IMR-90 (cell line): ENCODE measurements at regions not wholly inside any gene's neighbourhood (a gene's known extent, or its start where the extent isn't known, plus 50 kb on each side); places are given as distances from the start of the nearest gene placed in this dataset.

ENCODE experiments used
- ATAC-seq: fragments of 200-7000 bp; cut with Tn5 transposase; 2 replicates; pipeline ENCODE4 v1.9.1; 2020; ENCODE audit warnings: low read depth, mild to moderate bottlenecking, moderate library complexity
- BruUV-seq: library from RNA; stranded (reverse); fragments of 400-500 nt; replicated peaks from 2 replicates; lab custom pipeline; 2021; lab: Mats Ljungman, UMichigan
- CTCF ChIA-PET: fragments of 300-600 bp; formaldehyde crosslinking; extraction: SDS; loops from one replicate; lab custom pipeline; 2021; ENCODE audit warnings: antibody characterized with exemption; lab: Yijun Ruan, JAX
- POLR2A ChIA-PET: fragments of 300-600 bp; sonication (Branson Sonifier 250); formaldehyde crosslinking; loops from one replicate; lab custom pipeline; 2022; ENCODE audit warnings: antibody characterized with exemption; ENCODE audit not compliant: unreplicated experiment; lab: Charles Lee
- DNase-seq: peaks from one replicate; pipeline ENCODE4 v3.0.0; 2013
- H2AFZ ChIP-seq: replicated peaks from 2 replicates; pipeline ENCODE3; 2013; ENCODE audit warnings: low read length, mild to moderate bottlenecking; ENCODE audit not compliant: poor library complexity
- H2AK5ac ChIP-seq: 2 replicates; pipeline ENCODE4 v1.6.1; 2013; ENCODE audit warnings: low read depth, low read length, inconsistent platforms
- H2AK9ac ChIP-seq: replicated peaks from 2 replicates; pipeline ENCODE3; 2013; ENCODE audit warnings: mild to moderate bottlenecking, low read depth, low read length, moderate library complexity; ENCODE audit not compliant: poor library complexity
- H2BK120ac ChIP-seq: 2 replicates; pipeline ENCODE4 v1.6.1; 2013; ENCODE audit warnings: low read depth, low read length, inconsistent platforms
- H2BK15ac ChIP-seq: 3 replicates; pipeline ENCODE4 v1.6.1; 2013; ENCODE audit warnings: low read depth, low read length, inconsistent platforms
- H2BK20ac ChIP-seq: 2 replicates; pipeline ENCODE4 v1.6.1; 2013; ENCODE audit warnings: low read depth, mild to moderate bottlenecking, inconsistent platforms, low read length, moderate library complexity
- H2BK5ac ChIP-seq: 2 replicates; pipeline ENCODE4 v1.6.1; 2013; ENCODE audit warnings: mild to moderate bottlenecking, low read depth, low read length, inconsistent platforms; ENCODE audit not compliant: poor library complexity, severe bottlenecking
- H3K14ac ChIP-seq: replicated peaks from 2 replicates; pipeline ENCODE4 v1.6.1; 2013; ENCODE audit warnings: low read depth, low read length, inconsistent platforms
- H3K18ac ChIP-seq: 2 replicates; pipeline ENCODE4 v1.6.1; 2013; ENCODE audit warnings: low read depth, low read length, control low read depth
- H3K23ac ChIP-seq: 2 replicates; pipeline ENCODE4 v1.6.1; 2013; ENCODE audit warnings: low read depth, low read length, inconsistent platforms
- H3K27ac ChIP-seq: 2 replicates; pipeline ENCODE4 v1.5.1; 2013; ENCODE audit warnings: mild to moderate bottlenecking, control low read depth, low read length; ENCODE audit not compliant: insufficient read depth
- H3K27me3 ChIP-seq: 2 replicates; pipeline ENCODE4 v1.6.1; 2013; ENCODE audit warnings: low read length; ENCODE audit not compliant: control insufficient read depth, insufficient read depth
- H3K36me3 ChIP-seq: 2 replicates; pipeline ENCODE4 v1.6.1; 2013; ENCODE audit warnings: low read length, mixed read lengths; ENCODE audit not compliant: control insufficient read depth, insufficient read depth
- H3K4ac ChIP-seq: 2 replicates; pipeline ENCODE4 v1.6.1; 2013; ENCODE audit warnings: low read depth, low read length, inconsistent platforms
- H3K4me1 ChIP-seq: 2 replicates; pipeline ENCODE4 v1.6.1; 2013; ENCODE audit warnings: low read length, mixed read lengths; ENCODE audit not compliant: control insufficient read depth, insufficient read depth
- H3K4me2 ChIP-seq: 2 replicates; pipeline ENCODE4 v1.6.1; 2013; ENCODE audit warnings: low read depth, mild to moderate bottlenecking, control low read depth, low read length, moderate library complexity
- H3K4me3 ChIP-seq: 2 replicates; pipeline ENCODE4 v1.5.1; 2013; ENCODE audit warnings: low read depth, mild to moderate bottlenecking, control low read depth, low read length, moderate library complexity; ENCODE audit not compliant: insufficient read depth
- H3K56ac ChIP-seq: 2 replicates; pipeline ENCODE4 v1.6.1; 2013; ENCODE audit warnings: low read length, inconsistent platforms; ENCODE audit not compliant: insufficient read depth; ENCODE audit errors: extremely low read depth
- H3K79me1 ChIP-seq, 2 experiments: 2 replicates each; pipeline ENCODE4 v1.6.1; 2013; ENCODE audit warnings: low read length in 2 of 2, inconsistent platforms in 1 of 2, low read depth in 1 of 2
- H3K9ac ChIP-seq: 2 replicates; pipeline ENCODE4 v1.6.1; 2013; ENCODE audit warnings: low read depth, low read length, control low read depth
- H3K9me1 ChIP-seq: 2 replicates; pipeline ENCODE4 v1.6.1; 2013; ENCODE audit warnings: low read length, inconsistent platforms; ENCODE audit not compliant: insufficient read depth
- H3K9me3 ChIP-seq: 2 replicates; pipeline ENCODE4 v1.6.1; 2013; ENCODE audit warnings: low read length; ENCODE audit not compliant: control insufficient read depth, insufficient read depth
- H4K20me1 ChIP-seq: 2 replicates; pipeline ENCODE4 v1.6.1; 2013; ENCODE audit warnings: low read length, inconsistent platforms; ENCODE audit not compliant: insufficient read depth
- H4K5ac ChIP-seq: 2 replicates; pipeline ENCODE4 v1.6.1; 2013; ENCODE audit warnings: mild to moderate bottlenecking, low read depth, low read length, control low read depth
- H4K8ac ChIP-seq, 2 experiments: 2 replicates each; pipeline ENCODE4 v1.6.1; 2013; ENCODE audit warnings: low read depth in 2 of 2, low read length in 2 of 2, control low read depth in 1 of 2, inconsistent platforms in 1 of 2
- H4K91ac ChIP-seq: 2 replicates; pipeline ENCODE4 v1.6.1; 2013; ENCODE audit warnings: low read depth, low read length, inconsistent platforms; ENCODE audit not compliant: insufficient read depth
- BHLHE40 ChIP-seq: fragments of 150-350 bp; IDR thresholded peaks from 2 replicates; pipeline ENCODE4 v1.6.1; 2016; ENCODE audit warnings: mild to moderate bottlenecking, low read depth, low read length
- CHD1 ChIP-seq: IDR thresholded peaks from 2 replicates; pipeline ENCODE4 v1.6.1; 2012; ENCODE audit warnings: low read depth, low read length, improper control_type of control experiment
- MAFK ChIP-seq: IDR thresholded peaks from 2 replicates; pipeline ENCODE4 v1.6.1; 2012; ENCODE audit warnings: low read depth, low read length, improper control_type of control experiment
- MAZ ChIP-seq: IDR thresholded peaks from 2 replicates; pipeline ENCODE4 v1.6.1; 2012; ENCODE audit warnings: low read depth, mild to moderate bottlenecking, low read length, improper control_type of control experiment, moderate library complexity, borderline replicate concordance
- NFE2L2 ChIP-seq: fragments of 150-350 bp; IDR thresholded peaks from 2 replicates; pipeline ENCODE4 v1.6.1; 2016; ENCODE audit warnings: low read depth, mild to moderate bottlenecking, low read length
- POLR2A ChIP-seq: IDR thresholded peaks from 2 replicates; pipeline ENCODE4 v1.6.1; 2012; ENCODE audit warnings: mild to moderate bottlenecking, low read depth, low read length
- RAD21 ChIP-seq: IDR thresholded peaks from 2 replicates; pipeline ENCODE4 v1.6.1; 2012; ENCODE audit warnings: low read length, improper control_type of control experiment
- SMC3 ChIP-seq: fragments of 150-350 bp; IDR thresholded peaks from 2 replicates; pipeline ENCODE4 v1.6.1; 2016; ENCODE audit warnings: low read depth, mild to moderate bottlenecking, antibody characterized with exemption, low read length, moderate library complexity
- WGBS, 2 experiments: methylation state at CpG; one replicate each; pipeline versions ENCODE4 v1.1.5 to v1.1.7; 2013; ENCODE audit warnings: missing lambda C conversion rate in 2 of 2; ENCODE audit not compliant: insufficient read length in 1 of 2; ENCODE audit errors: extremely low coverage in 2 of 2; 5-methylcytosine and 5-hydroxymethylcytosine counted together
- dilution Hi-C: fragments of 300-500 bp; cut with HindIII; formaldehyde crosslinking; loops from one replicate; pipeline ENCODE4 v1.14.3; 2018; ENCODE audit warnings: low sequenced_read_pairs; ENCODE audit not compliant: unreplicated experiment
- in situ Hi-C: fragments of 300-500 bp; cut with MboI; formaldehyde crosslinking; loops from 3 replicates; pipeline ENCODE4 v1.14.3; 2019; ENCODE audit warnings: low sequenced_read_pairs, inconsistent platforms, mixed read lengths
- intact Hi-C: fragments of 100-400 bp; cut with micrococcal nuclease; formaldehyde crosslinking; loops from 2 replicates; pipeline ENCODE4 v1.10.0; 2022

DNA sequence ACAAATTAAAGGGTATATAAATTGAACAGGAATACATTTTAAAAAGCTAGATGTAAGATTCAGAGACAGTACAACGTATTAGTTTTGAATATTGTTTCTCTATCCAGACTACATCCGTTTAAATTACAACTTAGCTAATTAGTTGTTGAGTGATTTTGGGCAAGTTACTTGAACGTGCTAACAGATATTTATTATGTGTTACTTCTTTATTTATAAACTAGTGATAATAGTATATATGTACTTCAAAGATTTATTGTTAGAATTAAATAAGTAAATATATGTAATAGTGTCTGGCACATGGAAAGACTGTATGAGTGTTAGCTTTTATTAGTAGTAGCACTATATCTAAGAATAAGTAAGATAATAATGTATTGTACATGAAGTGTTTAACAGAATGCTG is 92.0 kb upstream of the GBE1 start:
- no peaks in the 10 kb centered on the region for H3K9me3 ChIP-seq
- no peak overlapping the region for H3K27ac ChIP-seq
- no peak overlapping the region for H3K56ac ChIP-seq
- H4K8ac ChIP-seq: no peak overlapping the region
- H2BK5ac ChIP-seq: no peak overlapping the region
- H2AFZ ChIP-seq: no peak overlapping the region
- H3K18ac ChIP-seq: no peak overlapping the region
- no peak for DNase-seq
- H3K4me2 ChIP-seq: no peak overlapping the region
- no peak for TF ChIP-seq RAD21
- no peak for TF ChIP-seq NFE2L2
- no peak for TF ChIP-seq CHD1
- TF ChIP-seq SMC3: no peak
- TF ChIP-seq POLR2A: no peak
- TF ChIP-seq MAFK: no peak
- no peak for TF ChIP-seq BHLHE40
- TF ChIP-seq MAZ: no peak
- H2BK120ac ChIP-seq: no peak overlapping the region
- ChIA-PET POLR2A (no interaction called here), CTCF (no interaction called here)
- H3K4ac ChIP-seq: no peak overlapping the region
- H3K9ac ChIP-seq: no peak overlapping the region
- in situ Hi-C loops (no loop called here), intact Hi-C loops (no loop called here), dilution Hi-C loops (no loop called here)
- no peak overlapping the region for H4K5ac ChIP-seq
- no peak overlapping the region for H3K23ac ChIP-seq
- no CpG with 5 or more reads among the region's 3 CpGs for WGBS, 2 experiments
- H3K27me3 ChIP-seq: no peaks in the 10 kb centered on the region
- no peak overlapping the region for H3K14ac ChIP-seq
- BruUV-seq: no TSS peak
- no peaks in the 10 kb centered on the region for H3K36me3 ChIP-seq
- H2AK5ac ChIP-seq: no peak overlapping the region
- H4K91ac ChIP-seq: no peak overlapping the region
- H2BK15ac ChIP-seq: no peak overlapping the region
- no peak overlapping the region for H2AK9ac ChIP-seq
- H3K79me1 ChIP-seq: no peaks in the 10 kb centered on the region
- H3K4me3 ChIP-seq: no peak overlapping the region
- ATAC-seq: no peak
- no peaks in the 10 kb centered on the region for H4K20me1 ChIP-seq
- H2BK20ac ChIP-seq: no peak overlapping the region
- no peaks in the 10 kb centered on the region for H3K9me1 ChIP-seq
- no peaks in the 10 kb centered on the region for H3K4me1 ChIP-seq
